ENCODE measurements at regions not wholly inside any gene's neighbourhood (a gene's known extent, or its start where the extent isn't known, plus 50 kb on each side); places are given as distances from the start of the nearest gene placed in this dataset.
A peak's percentile ranks its signal among the peaks of the same experiment; 100 is the strongest.

- TF ChIP-seq CTCF (IDR thresholded peaks at IDR 0.05; ENCODE audit: insufficient read depth, low read depth, low read length, missing control alignments) = no peak
- peak; percentile 11 for DNase-seq (ENCODE audit: low read depth)
Observed at GRCh38 chr12:25052196-25052913, 103.5 kb upstream of the BCAT1 start.

GRCh38 chr12:25051656-25052195 is 102.8 kb upstream of the BCAT1 start:
- H3K4me3 ChIP-seq (ENCODE audit: low read length) = no peak overlapping the region
- TF ChIP-seq CTCF (IDR thresholded peaks at IDR 0.05; ENCODE audit: insufficient read depth, low read depth, low read length, missing control alignments) = no peak
- DNase-seq (ENCODE audit: low read depth) = no peak

More at GRCh38 chr12:25052196-25052913, 103.5 kb upstream of the BCAT1 start:
- H3K4me3 ChIP-seq (ENCODE audit: low read length) = peak overlapping the region; percentile 32

GRCh38 chr12:25051171-25051570 is 102.3 kb upstream of the BCAT1 start:
- TF ChIP-seq CTCF (IDR thresholded peaks at IDR 0.05; ENCODE audit: insufficient read depth, low read depth, low read length, missing control alignments) = no peak
- DNase-seq (ENCODE audit: low read depth) = no peak
- no peak overlapping the region for H3K4me3 ChIP-seq (ENCODE audit: low read length)

GRCh38 chr12:25045869-25046268 is 97.0 kb upstream of the BCAT1 start:
- no peak for DNase-seq (ENCODE audit: low read depth)
- H3K4me3 ChIP-seq (ENCODE audit: low read length) = no peak overlapping the region
- TF ChIP-seq CTCF (IDR thresholded peaks at IDR 0.05; ENCODE audit: insufficient read depth, low read depth, low read length, missing control alignments) = no peak

GRCh38 chr12:25041006-25041741 is 92.3 kb upstream of the BCAT1 start:
- DNase-seq (ENCODE audit: low read depth) = peak; percentile 10
- no peak overlapping the region for H3K4me3 ChIP-seq (ENCODE audit: low read length)
- no peak for TF ChIP-seq CTCF (IDR thresholded peaks at IDR 0.05; ENCODE audit: insufficient read depth, low read depth, low read length, missing control alignments)

- DNase-seq (ENCODE audit: low read depth) = no peak
- H3K4me3 ChIP-seq (ENCODE audit: low read length) = no peak overlapping the region
Observed at GRCh38 chr12:25040593-25040992, 91.7 kb upstream of the BCAT1 start.

More at GRCh38 chr12:25040593-25040992, 91.7 kb upstream of the BCAT1 start:
- TF ChIP-seq CTCF (IDR thresholded peaks at IDR 0.05; ENCODE audit: insufficient read depth, low read depth, low read length, missing control alignments) = no peak

Measured in epithelial cell of esophagus (primary cell).